Psoas muscle (tissue), 7 donors: ENCODE measurements at regions not wholly inside any gene's neighbourhood (a gene's known extent, or its start where the extent isn't known, plus 50 kb on each side); places are given as distances from the start of the nearest gene placed in this dataset.

Source experiments
- ATAC-seq, 4 donors: fragments of 200-7000 bp; cut with Tn5 transposase; one replicate each; pipeline ENCODE4 v1.9.1; 2020; ENCODE audit warnings: moderate library complexity in 3 of 4, mild to moderate bottlenecking in 2 of 4
- DNase-seq, 2 donors: peaks; one replicate each; pipeline ENCODE4 v3.0.0-alpha.2; 2020
- H3K27ac ChIP-seq: fragments of 200-600 bp; one replicate; pipeline ENCODE4 v1.8.0; 2022
- H3K27me3 ChIP-seq, 3 donors: fragments of 200-600 bp in 1 of 3; one replicate each; pipeline versions ENCODE4 v1.6.1 to v1.8.0; 2013 to 2022; ENCODE audit warnings: low read length in 2 of 3, mild to moderate bottlenecking in 2 of 3, moderate library complexity in 1 of 3; ENCODE audit not compliant: insufficient read depth in 3 of 3
- H3K36me3 ChIP-seq, 2 donors: fragments of 200-600 bp in 1 of 2; one replicate each; pipeline versions ENCODE4 v1.6.1 to v1.8.0; 2013 to 2022; ENCODE audit warnings: low read depth in 1 of 2, mild to moderate bottlenecking in 1 of 2, moderate library complexity in 1 of 2; ENCODE audit not compliant: insufficient read depth in 1 of 2
- H3K4me1 ChIP-seq: fragments of 200-600 bp; one replicate; pipeline ENCODE4 v1.8.0; 2022
- H3K4me3 ChIP-seq: fragments of 200-600 bp; one replicate; pipeline ENCODE4 v1.8.0; 2022; ENCODE audit warnings: mild to moderate bottlenecking
- H3K9me3 ChIP-seq: fragments of 200-600 bp; one replicate; pipeline ENCODE4 v1.8.0; 2022
- WGBS, 3 donors: extraction: QIAGEN DNeasy Blood & Tissue Kit; methylation state at CpG; one replicate each; pipeline versions ENCODE4 v1.1.6 to v1.1.7; 2013; 5-methylcytosine and 5-hydroxymethylcytosine counted together
- intact Hi-C, 2 donors: fragments of 100-400 bp; cut with DNase I; formaldehyde crosslinking; loops; one replicate each; pipeline versions ENCODE4 v1.11.0 to v1.14.2; 2022
- TF ChIP-seq, protein P1 (sequence below): fragments of 200-600 bp; IDR thresholded peaks from one replicate; pipeline ENCODE4 v1.8.0; 2022; ENCODE audit warnings: antibody characterized with exemption
- donor health status: healthy with polysubstance abuse.
- donor health status: DM: no; HTN: no; CAD: no; lungs with moderate emphysema.
- donor health status: Bipolar disorder and iron deficiency.
- donor health status: healthy.
- donor health status: DM: yes; HTN: yes; CAD: no.
- donor health status: DM: no; HTN: no; CAD: no.
- donor health status: DM: yes; HTN: yes; CAD: no.

DNA sequence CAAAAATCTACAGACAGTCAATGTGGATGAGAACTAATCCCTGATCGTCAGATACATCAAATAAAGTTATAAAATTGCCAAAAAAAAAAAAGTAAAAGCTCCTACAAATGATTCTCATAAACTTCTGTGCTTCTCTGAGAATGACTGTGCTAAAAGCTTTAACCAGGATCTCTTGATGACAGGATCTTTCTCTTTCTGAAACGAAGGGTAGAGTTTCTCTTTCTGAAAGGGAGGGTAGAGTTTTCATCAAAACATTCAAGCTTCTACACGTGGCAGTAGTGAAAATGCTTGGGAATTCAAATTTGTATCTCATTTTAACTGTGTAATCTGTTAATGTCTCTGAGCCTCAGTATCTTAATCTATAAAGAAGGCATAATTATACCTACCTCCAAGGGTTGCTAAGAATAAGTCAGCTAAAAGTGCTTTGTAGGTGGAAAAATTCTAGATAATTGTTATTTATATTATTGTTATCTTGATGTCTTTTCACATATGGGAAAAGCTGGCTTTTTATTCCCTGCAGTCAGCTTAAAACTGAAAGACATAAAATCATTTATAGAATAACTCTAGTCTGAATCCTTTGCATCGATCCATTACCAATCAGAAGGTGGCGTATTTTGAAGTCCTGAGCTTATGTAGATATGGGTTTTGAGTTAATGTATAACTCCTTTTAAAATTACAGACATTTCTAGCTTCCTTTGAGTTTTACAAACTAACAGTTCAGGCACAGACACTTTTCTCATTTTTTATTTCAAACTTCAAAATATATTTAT, 157.4 kb downstream of the DACT1 start:
- 62 to 72% (median 72%) methylated on average over 5 of the region's 5 CpGs for WGBS, 3 donors
- DNase-seq (no peak), ATAC-seq (no peak)
- Histone ChIP-seq H3K4me3 (no peak overlapping the region), H3K27ac (no peak overlapping the region), H3K9me3 (no peaks in the 10 kb centered on the region), H3K36me3 (no peaks in the 10 kb centered on the region), H3K4me1 (no peaks in the 10 kb centered on the region), H3K27me3 (no peaks in the 10 kb centered on the region)
- TF ChIP-seq, protein P1, sequence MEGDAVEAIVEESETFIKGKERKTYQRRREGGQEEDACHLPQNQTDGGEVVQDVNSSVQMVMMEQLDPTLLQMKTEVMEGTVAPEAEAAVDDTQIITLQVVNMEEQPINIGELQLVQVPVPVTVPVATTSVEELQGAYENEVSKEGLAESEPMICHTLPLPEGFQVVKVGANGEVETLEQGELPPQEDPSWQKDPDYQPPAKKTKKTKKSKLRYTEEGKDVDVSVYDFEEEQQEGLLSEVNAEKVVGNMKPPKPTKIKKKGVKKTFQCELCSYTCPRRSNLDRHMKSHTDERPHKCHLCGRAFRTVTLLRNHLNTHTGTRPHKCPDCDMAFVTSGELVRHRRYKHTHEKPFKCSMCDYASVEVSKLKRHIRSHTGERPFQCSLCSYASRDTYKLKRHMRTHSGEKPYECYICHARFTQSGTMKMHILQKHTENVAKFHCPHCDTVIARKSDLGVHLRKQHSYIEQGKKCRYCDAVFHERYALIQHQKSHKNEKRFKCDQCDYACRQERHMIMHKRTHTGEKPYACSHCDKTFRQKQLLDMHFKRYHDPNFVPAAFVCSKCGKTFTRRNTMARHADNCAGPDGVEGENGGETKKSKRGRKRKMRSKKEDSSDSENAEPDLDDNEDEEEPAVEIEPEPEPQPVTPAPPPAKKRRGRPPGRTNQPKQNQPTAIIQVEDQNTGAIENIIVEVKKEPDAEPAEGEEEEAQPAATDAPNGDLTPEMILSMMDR, result no peak
- intact Hi-C loops, result no loop called here

DNA sequence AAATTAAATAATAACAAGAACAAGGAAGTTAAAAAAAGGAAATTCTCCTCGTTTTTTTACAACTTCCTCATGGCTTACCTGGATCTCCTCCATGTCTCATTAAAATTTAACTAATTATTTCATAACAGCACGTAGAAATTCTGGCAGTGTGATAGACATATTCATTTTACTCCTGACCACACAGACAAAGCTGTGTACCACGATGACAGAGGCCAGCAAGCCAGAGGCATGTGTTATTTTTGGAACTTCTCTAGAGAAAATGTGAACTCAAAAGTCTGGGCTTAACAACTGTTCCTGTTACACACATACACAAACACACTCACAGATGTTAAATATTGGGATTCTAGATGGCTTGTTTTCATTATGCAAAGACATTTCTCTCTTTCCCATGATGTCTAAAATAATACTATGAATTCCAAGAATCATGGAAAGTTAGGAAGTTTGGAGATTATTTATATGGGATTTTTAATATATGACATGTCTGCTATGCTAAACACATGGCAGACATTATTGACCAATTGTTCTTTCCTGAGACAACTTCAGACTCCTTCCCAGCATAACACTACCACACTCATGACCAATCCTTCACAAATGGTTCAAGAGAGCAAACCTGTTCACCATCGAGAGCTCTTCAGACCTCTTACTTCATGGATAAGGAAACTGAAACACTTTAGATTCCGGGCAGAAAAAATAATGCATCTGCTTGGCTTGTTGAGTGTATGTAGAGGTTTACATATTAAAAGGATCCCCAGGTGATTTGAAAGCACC, 158.7 kb downstream of the DACT1 start:
- 43 to 48% (median 45%) methylated on average over 5 of the region's 5 CpGs for WGBS, 3 donors

DNA sequence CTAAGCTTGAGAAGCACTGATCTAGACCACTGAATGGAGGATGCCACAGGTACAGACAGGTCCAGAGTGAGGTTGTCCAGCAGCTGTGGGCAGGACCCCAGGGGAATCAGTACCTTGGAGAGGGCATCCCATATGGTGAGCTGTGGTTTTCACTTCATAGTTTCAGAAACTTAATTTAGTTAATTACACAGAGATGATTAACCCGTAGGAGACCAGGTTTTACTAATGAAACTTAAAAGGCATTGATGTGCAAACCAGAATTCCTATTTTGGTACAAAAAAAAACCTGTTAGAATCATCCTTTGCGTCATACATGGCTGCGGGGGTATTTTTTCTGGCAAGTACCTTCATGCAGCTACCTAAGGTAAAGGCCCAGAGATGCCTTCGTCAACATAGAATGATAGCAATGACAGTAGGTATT, 159.3 kb downstream of the DACT1 start:
- Histone ChIP-seq H3K4me1 (no peaks in the 10 kb centered on the region), H3K4me3 (no peak overlapping the region), H3K27me3 (no peaks in the 10 kb centered on the region), H3K9me3 (no peaks in the 10 kb centered on the region), H3K27ac (no peak overlapping the region), H3K36me3 (no peaks in the 10 kb centered on the region)
- WGBS, 3 donors, result 88 to 90% (median 90%) methylated on average over 4 of the region's 4 CpGs
- intact Hi-C loops, result no loop called here
- ATAC-seq (no peak), DNase-seq (no peak)
- TF ChIP-seq, protein P1, result no peak

More for the DNA sequence above, 158.7 kb downstream of the DACT1 start:
- H3K36me3 ChIP-seq, result no peaks in the 10 kb centered on the region
- no peak overlapping the region for H3K4me3 ChIP-seq
- TF ChIP-seq, protein P1, result no peak
- no peaks in the 10 kb centered on the region for H3K27me3 ChIP-seq
- no peak for DNase-seq
- no peak overlapping the region for H3K27ac ChIP-seq
- no peak for ATAC-seq
- no peaks in the 10 kb centered on the region for H3K9me3 ChIP-seq
- intact Hi-C loops, result no loop called here
- H3K4me1 ChIP-seq, result no peaks in the 10 kb centered on the region

DNA sequence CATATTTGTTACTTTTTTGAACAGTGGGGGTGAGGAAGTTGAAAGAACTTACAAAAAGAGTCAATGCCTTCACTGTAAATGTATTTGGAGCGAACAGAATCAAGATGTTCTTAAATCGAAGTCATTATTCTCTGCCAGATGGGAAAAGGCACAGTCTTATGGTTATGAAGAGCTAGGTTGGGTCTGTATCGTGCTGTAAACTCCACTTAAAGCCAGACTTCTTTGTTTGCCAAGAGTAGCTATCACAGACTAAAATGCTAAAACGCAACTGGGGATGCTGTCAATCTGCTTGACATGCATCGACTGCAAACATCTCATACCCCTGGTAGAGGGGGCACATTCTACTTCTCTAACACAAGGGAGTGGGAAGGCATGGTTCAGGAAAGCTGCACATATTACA, 160.4 kb downstream of the DACT1 start:
- intact Hi-C loops, result no loop called here
- no peaks in the 10 kb centered on the region for H3K36me3 ChIP-seq
- no peak for ATAC-seq

More for the DNA sequence above, 160.4 kb downstream of the DACT1 start:
- 82 to 87% (median 85%) methylated on average over 5 of the region's 5 CpGs for WGBS, 3 donors
- no peaks in the 10 kb centered on the region for H3K9me3 ChIP-seq
- H3K27ac ChIP-seq, result no peak overlapping the region
- H3K4me1 ChIP-seq, result no peaks in the 10 kb centered on the region
- H3K4me3 ChIP-seq, result no peak overlapping the region
- no peaks in the 10 kb centered on the region for H3K27me3 ChIP-seq
- TF ChIP-seq, protein P1, result no peak
- DNase-seq, result no peak
